H9 (cell line): ENCODE measurements at regions not wholly inside any gene's neighbourhood (a gene's known extent, or its start where the extent isn't known, plus 50 kb on each side); places are given as distances from the start of the nearest gene placed in this dataset.

ENCODE experiments used
- DNase-seq: peaks from one replicate; pipeline ENCODE4 v3.0.0-alpha.2; 2017
- H2AFZ ChIP-seq: one replicate; pipeline ENCODE4 v1.6.1; 2013; ENCODE audit warnings: mild to moderate bottlenecking, low read length, control low read depth, moderate library complexity
- H2AK5ac ChIP-seq: 2 replicates; pipeline ENCODE4 v1.6.1; 2013; ENCODE audit warnings: low read length, control low read depth, mixed read lengths; ENCODE audit not compliant: insufficient read length
- H2BK120ac ChIP-seq: one replicate; pipeline ENCODE4 v1.6.1; 2013; ENCODE audit warnings: low read depth, mild to moderate bottlenecking, low read length, control low read depth, inconsistent platforms; ENCODE audit not compliant: poor library complexity, severe bottlenecking
- H2BK12ac ChIP-seq: 2 replicates; pipeline ENCODE4 v1.6.1; 2013; ENCODE audit warnings: low read length, control low read depth, mixed read lengths, low read depth; ENCODE audit not compliant: insufficient read length
- H2BK15ac ChIP-seq: 2 replicates; pipeline ENCODE4 v1.6.1; 2013; ENCODE audit warnings: low read depth, low read length, control low read depth
- H2BK20ac ChIP-seq: one replicate; pipeline ENCODE4 v1.6.1; 2013; ENCODE audit warnings: low read depth, mild to moderate bottlenecking, low read length, control low read depth, inconsistent platforms; ENCODE audit not compliant: poor library complexity, severe bottlenecking
- H2BK5ac ChIP-seq: 2 replicates; pipeline ENCODE4 v1.6.1; 2013; ENCODE audit warnings: low read length, control low read depth, mixed read lengths; ENCODE audit not compliant: insufficient read length
- H3K14ac ChIP-seq: 2 replicates; pipeline ENCODE4 v1.6.1; 2013; ENCODE audit warnings: low read length, control low read depth; ENCODE audit not compliant: insufficient read depth
- H3K18ac ChIP-seq: 2 replicates; pipeline ENCODE4 v1.6.1; 2013; ENCODE audit warnings: low read depth, mild to moderate bottlenecking, mixed read lengths, low read length, control low read depth; ENCODE audit not compliant: insufficient read length
- H3K23ac ChIP-seq: 2 replicates; pipeline ENCODE4 v1.6.1; 2013; ENCODE audit warnings: low read length, control low read depth, mixed read lengths, low read depth; ENCODE audit not compliant: insufficient read length
- H3K23me2 ChIP-seq: 2 replicates; pipeline ENCODE4 v1.6.1; 2013; ENCODE audit warnings: low read depth, mild to moderate bottlenecking, mixed read lengths, low read length, control low read depth; ENCODE audit not compliant: insufficient read length, poor library complexity, severe bottlenecking
- H3K27ac ChIP-seq: 2 replicates; pipeline ENCODE4 v1.5.1; 2013; ENCODE audit warnings: low read length, control low read depth, mixed read lengths, low read depth; ENCODE audit not compliant: insufficient read length
- H3K27me3 ChIP-seq: 2 replicates; pipeline ENCODE4 v1.6.1; 2013; ENCODE audit warnings: low read length, control low read depth, inconsistent platforms; ENCODE audit not compliant: insufficient read depth
- H3K4ac ChIP-seq: 2 replicates; pipeline ENCODE4 v1.6.1; 2013; ENCODE audit warnings: low read depth, mild to moderate bottlenecking, control low read depth, inconsistent platforms, low read length, moderate library complexity
- H3K4me1 ChIP-seq: 2 replicates; pipeline ENCODE4 v1.6.1; 2013; ENCODE audit warnings: low read length, control low read depth, inconsistent platforms; ENCODE audit not compliant: insufficient read depth
- H3K4me2 ChIP-seq: 2 replicates; pipeline ENCODE4 v1.6.1; 2013; ENCODE audit warnings: low read length, control low read depth, mixed read lengths; ENCODE audit not compliant: insufficient read length, insufficient read depth
- H3K56ac ChIP-seq: 2 replicates; pipeline ENCODE4 v1.6.1; 2013; ENCODE audit warnings: low read depth, mild to moderate bottlenecking, mixed read lengths, low read length, control low read depth; ENCODE audit not compliant: insufficient read length
- H3K79me1 ChIP-seq: 2 replicates; pipeline ENCODE4 v1.6.1; 2013; ENCODE audit warnings: low read depth, mild to moderate bottlenecking, moderate library complexity, low read length, control low read depth, inconsistent platforms; ENCODE audit not compliant: insufficient read depth, poor library complexity, severe bottlenecking
- H3K79me2 ChIP-seq: 2 replicates; pipeline ENCODE4 v1.6.1; 2013; ENCODE audit warnings: low read length, control low read depth, inconsistent platforms; ENCODE audit not compliant: insufficient read depth
- H3K9ac ChIP-seq: 2 replicates; pipeline ENCODE4 v1.6.1; 2013; ENCODE audit warnings: low read length, control low read depth, mixed read lengths; ENCODE audit not compliant: insufficient read length; ENCODE audit errors: extremely low read depth
- H3K9me3 ChIP-seq: one replicate; pipeline ENCODE4 v1.6.1; 2013; ENCODE audit warnings: low read depth, low read length, inconsistent platforms; ENCODE audit not compliant: control insufficient read depth
- H3T11ph ChIP-seq: one replicate; pipeline ENCODE4 v1.6.1; 2013; ENCODE audit warnings: mild to moderate bottlenecking, low read length, control low read depth, inconsistent platforms
- H4K20me1 ChIP-seq: one replicate; pipeline ENCODE4 v1.6.1; 2013; ENCODE audit not compliant: control insufficient read depth, insufficient read length, insufficient read depth
- H4K5ac ChIP-seq: 2 replicates; pipeline ENCODE4 v1.6.1; 2013; ENCODE audit warnings: low read depth, mild to moderate bottlenecking, mixed read lengths, low read length, control low read depth; ENCODE audit not compliant: insufficient read length
- H4K8ac ChIP-seq: replicated peaks from 2 replicates; pipeline ENCODE4 v1.6.1; 2013; ENCODE audit warnings: low read length, control low read depth, mixed read lengths, low read depth; ENCODE audit not compliant: insufficient read length
- H4K91ac ChIP-seq: 2 replicates; pipeline ENCODE4 v1.6.1; 2013; ENCODE audit warnings: low read depth, mild to moderate bottlenecking, moderate library complexity, mixed read lengths, low read length, control low read depth; ENCODE audit not compliant: insufficient read length
- H3K27ac Mint-ChIP-seq, 3 experiments: 2 replicates in 2 of 3; 3 replicates in 1 of 3; pipeline ENCODE4 v1.8.0; 2020 to 2021; ENCODE audit warnings: mixed read lengths in 3 of 3, mild to moderate bottlenecking in 1 of 3, moderate library complexity in 1 of 3
- H3K27me3 Mint-ChIP-seq: 2 replicates; pipeline ENCODE4 v1.8.0; 2021; ENCODE audit warnings: low read depth, mild to moderate bottlenecking, moderate library complexity, mixed read lengths
- H3K36me3 Mint-ChIP-seq, 3 experiments: 2 replicates in 2 of 3; 3 replicates in 1 of 3; pipeline ENCODE4 v1.8.0; 2020 to 2021; ENCODE audit warnings: low read depth in 3 of 3, mixed read lengths in 3 of 3; ENCODE audit not compliant: insufficient read depth in 1 of 3
- H3K4me1 Mint-ChIP-seq, 2 experiments: 2 replicates each; pipeline ENCODE4 v1.8.0; 2020; ENCODE audit warnings: mixed read lengths in 2 of 2
- H3K4me3 Mint-ChIP-seq, 2 experiments: 2 replicates in 1 of 2; 3 replicates in 1 of 2; pipeline ENCODE4 v1.8.0; 2020 to 2021; ENCODE audit warnings: mild to moderate bottlenecking in 2 of 2, mixed read lengths in 2 of 2, moderate library complexity in 1 of 2
- H3K9me3 Mint-ChIP-seq, 2 experiments: 2 replicates in 1 of 2; 3 replicates in 1 of 2; pipeline ENCODE4 v1.8.0; 2020; ENCODE audit warnings: mild to moderate bottlenecking in 2 of 2, mixed read lengths in 2 of 2, moderate library complexity in 1 of 2
- CTCF ChIP-seq: fragments of 200-600 bp; sonication (generic); conservative IDR thresholded peaks from 3 replicates; pipeline ENCODE4 v1.8.0; 2021; ENCODE audit warnings: antibody characterized with exemption, mild to moderate bottlenecking
- WGBS: extraction: QIAGEN DNeasy Blood & Tissue Kit; methylation state at CpG from one replicate; pipeline ENCODE4 v1.1.7; 2013; ENCODE audit warnings: missing lambda C conversion rate, low lambda C conversion rate, mixed read lengths; ENCODE audit not compliant: insufficient read length; ENCODE audit errors: extremely low coverage; 5-methylcytosine and 5-hydroxymethylcytosine counted together

GRCh38 chr2:176639016-176639343 lies 369.7 kb downstream of the MTX2 start:
- Histone ChIP-seq H3K23me2 (peaks cover 7% of the 10 kb centered on the region), H3K23ac (no peak overlapping the region), H4K5ac (no peak overlapping the region), H3K27ac (no peak overlapping the region), H2AK5ac (no peak overlapping the region), H2BK12ac (no peak overlapping the region), H3K4me2 (no peak overlapping the region), H4K20me1 (no peaks in the 10 kb centered on the region), H2BK5ac (no peak overlapping the region), H4K8ac (no peak overlapping the region), H3K9ac (no peak overlapping the region), H3K79me2 (no peaks in the 10 kb centered on the region), H4K91ac (no peak overlapping the region), H3K4ac (no peak overlapping the region), H2BK120ac (no peak overlapping the region), H2AFZ (no peak overlapping the region), H3K18ac (no peak overlapping the region), H3K56ac (no peak overlapping the region), H3K27me3 (peaks cover 9% of the 10 kb centered on the region; the same call in 1 of the 2 replicates), H3K79me1 (no peaks in the 10 kb centered on the region), H3K4me1 (no peaks in the 10 kb centered on the region), H2BK20ac (no peak overlapping the region), H3K14ac (no peak overlapping the region), H3K9me3 (no peaks in the 10 kb centered on the region), H3T11ph (no peak overlapping the region), H2BK15ac (no peak overlapping the region)
- no peak overlapping the region for H3K4me3 Mint-ChIP-seq
- no peaks in the 10 kb centered on the region for H3K36me3 Mint-ChIP-seq
- TF ChIP-seq CTCF, result no peak
- no peak overlapping the region for H3K27ac Mint-ChIP-seq
- no CpG with 5 or more reads among the region's 7 CpGs for WGBS
- H3K27me3 Mint-ChIP-seq, result peaks cover 89% of the 10 kb centered on the region
- DNase-seq, result no peak
- no peaks in the 10 kb centered on the region for H3K9me3 Mint-ChIP-seq
- H3K4me1 Mint-ChIP-seq, result peaks cover 10% of the 10 kb centered on the region in 2 experiments; a peak in 3 of 4 replicates
